SK-N-SH (cell line): ENCODE measurements at regions not wholly inside any gene's neighbourhood (a gene's known extent, or its start where the extent isn't known, plus 50 kb on each side); places are given as distances from the start of the nearest gene placed in this dataset.

Experiments used
- CTCF ChIP-seq: fragments of 200-600 bp; sonication (generic); IDR thresholded peaks from 2 replicates; pipeline ENCODE4 v1.6.1; 2017; ENCODE audit warnings: antibody characterized with exemption, mild to moderate bottlenecking, moderate library complexity
- EP300 ChIP-seq, 2 experiments: IDR thresholded peaks; 2 replicates each; pipeline versions ENCODE4 v1.4.0 to v1.6.1; 2012; ENCODE audit warnings: borderline replicate concordance in 1 of 2, low read depth in 1 of 2, low read length in 1 of 2
- FOXM1 ChIP-seq: IDR thresholded peaks from 2 replicates; pipeline ENCODE4 v1.4.0; 2012; ENCODE audit warnings: low read depth, mild to moderate bottlenecking
- GATA2 ChIP-seq: sonication (generic); formaldehyde crosslinking; IDR thresholded peaks from 2 replicates; pipeline ENCODE4 v1.5.0; 2020; ENCODE audit warnings: mild to moderate bottlenecking, missing genetic modification reagents
- MAX ChIP-seq: IDR thresholded peaks from 2 replicates; pipeline ENCODE4 v1.4.0; 2012; ENCODE audit warnings: low read depth
- NFIC ChIP-seq: IDR thresholded peaks from 2 replicates; pipeline ENCODE4 v1.4.0; 2012; ENCODE audit warnings: borderline replicate concordance
- POLR2AphosphoS5 ChIP-seq: IDR thresholded peaks from 2 replicates; pipeline ENCODE4 v1.6.1; 2012; ENCODE audit warnings: low read depth, low read length
- RAD21 ChIP-seq: IDR thresholded peaks from 2 replicates; pipeline ENCODE4 v1.6.1; 2012; ENCODE audit warnings: mild to moderate bottlenecking, low read length
- REST ChIP-seq: IDR thresholded peaks from 2 replicates; pipeline ENCODE4 v1.6.1; 2012; ENCODE audit warnings: mild to moderate bottlenecking, low read depth, low read length, moderate library complexity
- RXRA ChIP-seq: IDR thresholded peaks from 2 replicates; pipeline ENCODE4 v1.4.0; 2012; ENCODE audit warnings: low read depth, mild to moderate bottlenecking, borderline replicate concordance
- SIN3A ChIP-seq: IDR thresholded peaks from 2 replicates; pipeline ENCODE4 v1.6.1; 2012; ENCODE audit warnings: low read depth, mild to moderate bottlenecking, low read length, moderate library complexity, borderline replicate concordance
- SMC3 ChIP-seq: IDR thresholded peaks from 2 replicates; pipeline ENCODE4 v1.6.1; 2012; ENCODE audit warnings: low read depth, low read length, improper control_type of control experiment
- YY1 ChIP-seq: IDR thresholded peaks from 2 replicates; pipeline ENCODE4 v1.4.0; 2012; ENCODE audit warnings: low read depth, mild to moderate bottlenecking

DNA sequence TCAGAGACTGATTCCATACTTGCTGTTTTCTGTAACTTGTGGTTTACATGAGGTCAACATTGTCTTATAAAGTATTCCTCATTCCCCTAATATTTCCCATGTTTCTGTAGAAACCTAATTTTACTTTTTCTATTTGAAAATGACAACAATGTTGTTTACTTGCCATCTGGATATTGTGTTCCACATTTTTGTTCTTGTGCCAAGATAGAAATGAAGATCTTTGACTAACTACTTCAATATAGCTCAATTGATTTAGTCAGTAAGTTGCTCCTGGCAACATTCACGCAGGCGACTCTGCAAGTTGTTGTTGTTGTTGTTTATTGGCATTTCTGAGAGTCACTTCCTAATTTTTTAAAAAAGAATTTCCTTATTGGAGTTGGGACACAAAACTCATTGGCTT lies 69.5 kb downstream of the CAVIN2 start:
- TF ChIP-seq EP300 (IDR thresholded peaks at IDR 0.05; ENCODE audit: borderline replicate concordance in 1 of 2, low read depth in 1 of 2, low read length in 1 of 2): no peak
- no peak for TF ChIP-seq CTCF
- TF ChIP-seq SMC3: no peak
- no peak for TF ChIP-seq POLR2AphosphoS5
- no peak for TF ChIP-seq REST
- no peak for TF ChIP-seq YY1
- no peak for TF ChIP-seq MAX
- TF ChIP-seq GATA2 (CRISPR knock-in tag): no peak
- TF ChIP-seq SIN3A: no peak
- TF ChIP-seq NFIC: no peak
- TF ChIP-seq FOXM1: no peak
- TF ChIP-seq RAD21: no peak
- no peak for TF ChIP-seq RXRA
